HCT116 (cell line): ENCODE measurements at regions not wholly inside any gene's neighbourhood (a gene's known extent, or its start where the extent isn't known, plus 50 kb on each side); places are given as distances from the start of the nearest gene placed in this dataset.

Experiments used
- EZH2 ChIP-seq: fragments of 200-600 bp; sonication (generic); IDR thresholded peaks from 2 replicates; pipeline ENCODE4 v1.6.1; 2017; ENCODE audit warnings: antibody characterized with exemption, mixed run types
- FOSL1 ChIP-seq: IDR thresholded peaks from 2 replicates; pipeline ENCODE4 v1.6.1; 2012; ENCODE audit warnings: low read depth
- JUND ChIP-seq: IDR thresholded peaks from 2 replicates; pipeline ENCODE4 v1.6.1; 2012
- POLR2A ChIP-seq: IDR thresholded peaks from 2 replicates; pipeline ENCODE4 v1.7.0; 2011; ENCODE audit warnings: borderline replicate concordance; ENCODE audit not compliant: insufficient read depth, insufficient read length; ENCODE audit errors: extremely low read depth
- SIN3A ChIP-seq: IDR thresholded peaks from 2 replicates; pipeline ENCODE4 v1.6.1; 2012; ENCODE audit warnings: low read depth
- SP1 ChIP-seq: IDR thresholded peaks from 2 replicates; pipeline ENCODE4 v1.6.1; 2012; ENCODE audit warnings: low read depth
- TCF7L2 ChIP-seq: IDR thresholded peaks from 2 replicates; pipeline ENCODE4 v1.7.0; 2011; ENCODE audit warnings: borderline replicate concordance, inconsistent platforms; ENCODE audit not compliant: insufficient read depth, insufficient read length; ENCODE audit errors: extremely low read depth

GRCh38 chr12:79522989-79523386, 167.8 kb downstream of the PAWR start:
- no peak for TF ChIP-seq SP1
- no peak for TF ChIP-seq JUND
- no peak for TF ChIP-seq FOSL1
- no peak for TF ChIP-seq TCF7L2
- no peak for TF ChIP-seq POLR2A
- TF ChIP-seq SIN3A = no peak
- TF ChIP-seq EZH2 = no peak
